Endothelial cell (in vitro differentiated cells): ENCODE measurements at regions not wholly inside any gene's neighbourhood (a gene's known extent, or its start where the extent isn't known, plus 50 kb on each side); places are given as distances from the start of the nearest gene placed in this dataset.

Experiments used
- DNase-seq: peaks from one replicate; pipeline ENCODE4 v3.0.0; 2021; ENCODE audit warnings: low spot score
- H3K27ac Mint-ChIP-seq: one replicate; pipeline ENCODE4 v1.8.0; 2021; ENCODE audit warnings: mixed read lengths, inconsistent platforms; ENCODE audit not compliant: unreplicated experiment
- H3K27me3 Mint-ChIP-seq: one replicate; pipeline ENCODE4 v1.8.0; 2021; ENCODE audit warnings: mild to moderate bottlenecking, moderate library complexity, mixed read lengths, inconsistent platforms; ENCODE audit not compliant: unreplicated experiment
- H3K36me3 Mint-ChIP-seq: one replicate; pipeline ENCODE4 v1.8.0; 2021; ENCODE audit warnings: mild to moderate bottlenecking, low read depth, mixed read lengths, inconsistent platforms; ENCODE audit not compliant: unreplicated experiment
- H3K4me1 Mint-ChIP-seq: one replicate; pipeline ENCODE4 v1.8.0; 2021; ENCODE audit warnings: mild to moderate bottlenecking, mixed read lengths, inconsistent platforms; ENCODE audit not compliant: unreplicated experiment
- H3K4me3 Mint-ChIP-seq: one replicate; pipeline ENCODE4 v1.8.0; 2021; ENCODE audit warnings: mild to moderate bottlenecking, mixed read lengths, inconsistent platforms; ENCODE audit not compliant: unreplicated experiment
- H3K9me3 Mint-ChIP-seq: one replicate; pipeline ENCODE4 v1.8.0; 2021; ENCODE audit warnings: mixed read lengths, inconsistent platforms; ENCODE audit not compliant: unreplicated experiment
- TF ChIP-seq, protein P1 (sequence below): fragments of 200-600 bp; sonication (generic); IDR thresholded peaks from one replicate; pipeline ENCODE4 v1.5.0; 2021; ENCODE audit warnings: antibody characterized with exemption; ENCODE audit not compliant: unreplicated experiment

DNA sequence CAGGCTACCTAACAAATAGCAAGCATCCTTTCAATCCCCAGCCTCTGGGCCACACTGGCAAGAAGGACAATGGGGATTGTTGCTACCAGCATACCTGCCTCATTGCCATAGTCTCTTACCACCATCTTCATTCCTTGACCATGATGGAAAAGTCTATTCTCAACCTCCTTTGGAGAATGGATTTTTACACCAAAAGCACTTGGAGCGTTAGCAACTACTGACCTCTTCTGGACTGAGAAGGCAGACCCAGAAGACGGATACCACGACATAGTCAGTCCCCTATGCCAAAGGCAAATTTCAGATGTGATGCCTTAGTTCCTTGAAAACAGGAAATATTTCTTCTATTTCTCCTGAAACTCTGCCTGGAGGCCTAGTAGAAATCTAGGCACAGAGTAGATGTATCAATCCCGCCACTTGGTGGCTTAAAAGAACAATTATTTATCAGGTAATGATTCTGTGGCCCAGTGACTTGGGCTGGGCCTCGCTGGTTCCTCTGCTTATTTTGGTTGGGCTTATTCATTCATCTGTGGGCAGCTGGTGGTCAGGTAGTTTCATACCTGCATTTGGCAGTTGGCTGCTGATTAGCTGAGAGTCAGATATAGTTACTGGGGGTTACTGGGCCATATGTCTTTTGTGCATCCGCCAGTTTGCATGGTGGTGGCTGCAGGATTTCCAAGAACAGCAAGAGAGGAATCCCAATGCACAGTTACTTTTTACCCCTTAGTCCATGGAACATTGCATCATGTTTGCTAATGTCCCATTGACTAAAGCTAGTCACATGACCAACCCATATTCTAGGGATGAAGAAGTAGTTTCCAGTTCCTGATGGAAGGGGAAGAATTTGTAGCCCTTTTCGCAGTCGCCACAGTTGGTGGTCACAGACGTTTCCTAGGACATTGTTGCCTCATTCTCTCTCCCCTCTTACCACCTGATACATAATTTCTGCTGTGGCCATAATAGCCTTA is 75.2 kb downstream of the DHCR7 start:
- TF ChIP-seq, protein P1, sequence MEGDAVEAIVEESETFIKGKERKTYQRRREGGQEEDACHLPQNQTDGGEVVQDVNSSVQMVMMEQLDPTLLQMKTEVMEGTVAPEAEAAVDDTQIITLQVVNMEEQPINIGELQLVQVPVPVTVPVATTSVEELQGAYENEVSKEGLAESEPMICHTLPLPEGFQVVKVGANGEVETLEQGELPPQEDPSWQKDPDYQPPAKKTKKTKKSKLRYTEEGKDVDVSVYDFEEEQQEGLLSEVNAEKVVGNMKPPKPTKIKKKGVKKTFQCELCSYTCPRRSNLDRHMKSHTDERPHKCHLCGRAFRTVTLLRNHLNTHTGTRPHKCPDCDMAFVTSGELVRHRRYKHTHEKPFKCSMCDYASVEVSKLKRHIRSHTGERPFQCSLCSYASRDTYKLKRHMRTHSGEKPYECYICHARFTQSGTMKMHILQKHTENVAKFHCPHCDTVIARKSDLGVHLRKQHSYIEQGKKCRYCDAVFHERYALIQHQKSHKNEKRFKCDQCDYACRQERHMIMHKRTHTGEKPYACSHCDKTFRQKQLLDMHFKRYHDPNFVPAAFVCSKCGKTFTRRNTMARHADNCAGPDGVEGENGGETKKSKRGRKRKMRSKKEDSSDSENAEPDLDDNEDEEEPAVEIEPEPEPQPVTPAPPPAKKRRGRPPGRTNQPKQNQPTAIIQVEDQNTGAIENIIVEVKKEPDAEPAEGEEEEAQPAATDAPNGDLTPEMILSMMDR: no peak
- Mint-ChIP-seq H3K36me3 (no peaks in the 10 kb centered on the region), H3K9me3 (no peaks in the 10 kb centered on the region), H3K27me3 (no peaks in the 10 kb centered on the region), H3K4me3 (no peak overlapping the region), H3K27ac (no peak overlapping the region), H3K4me1 (peaks cover 3% of the 10 kb centered on the region)
- DNase-seq: no peak

- Mint-ChIP-seq H3K36me3 (no peaks in the 10 kb centered on the region), H3K4me1 (peaks cover 3% of the 10 kb centered on the region), H3K9me3 (no peaks in the 10 kb centered on the region), H3K27ac (no peak overlapping the region), H3K27me3 (no peaks in the 10 kb centered on the region), H3K4me3 (no peak overlapping the region)
- TF ChIP-seq, protein P1: no peak
- no peak for DNase-seq
Measured at GRCh38 chr11:71371674-71372069, 76.5 kb downstream of the DHCR7 start.

- TF ChIP-seq, protein P1: no peak
- H3K4me3 Mint-ChIP-seq: no peak overlapping the region
- H3K27me3 Mint-ChIP-seq: no peaks in the 10 kb centered on the region
- H3K9me3 Mint-ChIP-seq: no peaks in the 10 kb centered on the region
- no peaks in the 10 kb centered on the region for H3K36me3 Mint-ChIP-seq
- no peak overlapping the region for H3K27ac Mint-ChIP-seq
- DNase-seq: no peak
- peaks cover 3% of the 10 kb centered on the region for H3K4me1 Mint-ChIP-seq
Measured at GRCh38 chr11:71370895-71371673, 77.1 kb downstream of the DHCR7 start.

DNA sequence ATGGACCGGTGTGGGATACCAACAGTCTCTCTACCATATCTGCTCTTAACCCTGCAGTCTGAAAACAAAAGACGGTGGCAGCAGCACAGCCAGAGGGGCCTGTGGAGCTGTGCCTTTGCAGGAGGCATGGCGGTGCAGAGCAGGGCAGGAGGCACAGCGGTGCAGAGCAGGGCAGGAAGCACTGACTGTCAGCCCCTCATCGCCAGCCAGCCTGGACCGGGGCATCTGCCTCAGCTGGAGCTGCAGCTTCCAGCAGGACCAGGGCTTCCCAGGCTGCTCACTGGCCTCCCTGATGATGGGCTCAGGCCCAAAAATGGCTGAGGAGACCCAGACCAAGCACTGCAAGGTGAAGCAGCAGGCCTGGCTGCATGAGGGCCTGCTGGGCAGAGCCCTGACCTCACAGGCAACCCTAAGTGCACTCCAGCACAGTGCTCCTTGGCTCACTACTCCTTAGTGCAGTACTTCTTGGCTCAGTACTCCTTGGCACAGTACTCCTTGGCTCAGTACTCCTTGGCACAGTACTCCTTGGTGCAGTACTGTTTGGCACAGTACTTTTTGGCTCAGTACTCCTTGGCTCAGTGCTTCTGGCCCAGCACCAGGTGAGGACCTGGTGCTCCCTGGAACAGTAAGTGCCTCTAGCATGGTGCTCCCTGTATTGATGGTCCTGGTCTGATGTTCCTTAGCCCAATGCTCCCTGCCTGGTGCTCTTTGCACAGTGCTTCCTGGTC is 78.0 kb downstream of the DHCR7 start:
- Mint-ChIP-seq H3K36me3 (no peaks in the 10 kb centered on the region), H3K4me1 (peaks cover 3% of the 10 kb centered on the region), H3K9me3 (no peaks in the 10 kb centered on the region), H3K27me3 (no peaks in the 10 kb centered on the region), H3K4me3 (no peak overlapping the region), H3K27ac (no peak overlapping the region)
- TF ChIP-seq, protein P1: no peak
- no peak for DNase-seq
